Effector CD4-positive, alpha-beta T cell (primary cell): ENCODE measurements at regions not wholly inside any gene's neighbourhood (a gene's known extent, or its start where the extent isn't known, plus 50 kb on each side); places are given as distances from the start of the nearest gene placed in this dataset.
"Not testable (repeated sequence)": the region's sequence is repeated elsewhere in the genome, so short reads cannot be mapped to it uniquely, and the experiment has no call there.

Experiments
- DNase-seq: peaks from one replicate; pipeline ENCODE4 v3.0.0-alpha.2; 2020

DNA sequence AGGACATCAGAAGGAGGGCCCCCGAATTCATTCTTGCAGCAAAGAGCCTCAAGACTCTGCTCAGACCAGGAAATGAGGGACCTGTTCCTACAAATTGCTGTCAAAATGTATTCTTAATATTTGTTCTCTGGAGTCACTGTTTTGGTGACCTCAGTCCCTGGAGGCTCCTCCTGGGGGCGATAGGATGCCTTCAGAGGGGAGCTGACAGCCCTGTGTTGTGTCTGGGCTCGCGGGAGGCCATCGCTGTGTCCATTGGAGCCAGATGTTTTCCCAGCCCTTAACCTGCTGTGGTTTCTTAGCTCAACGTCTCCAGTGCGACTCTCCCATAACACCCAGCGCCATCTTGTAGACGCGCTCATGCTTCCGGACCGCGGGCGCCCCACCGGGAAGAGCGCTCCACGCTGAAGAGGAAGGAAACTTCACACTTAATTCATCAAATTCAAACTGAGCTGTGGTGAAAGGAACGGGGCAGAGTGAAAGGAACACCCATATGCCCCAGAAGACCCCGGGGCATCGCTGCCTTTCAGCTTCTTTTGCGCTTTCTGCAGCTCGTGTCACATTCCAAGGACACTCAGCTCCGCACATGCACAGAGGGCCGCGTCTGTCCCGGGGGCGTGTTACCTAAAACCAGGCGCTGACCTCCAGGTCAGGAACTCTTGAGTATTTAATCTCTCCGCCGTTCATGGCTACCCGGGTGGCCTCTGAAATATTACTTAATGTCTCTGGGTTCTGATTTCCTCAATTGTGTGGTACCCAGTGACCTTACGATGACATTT is 112.3 kb upstream of the GDNF start:
- DNase-seq: no peak

DNA sequence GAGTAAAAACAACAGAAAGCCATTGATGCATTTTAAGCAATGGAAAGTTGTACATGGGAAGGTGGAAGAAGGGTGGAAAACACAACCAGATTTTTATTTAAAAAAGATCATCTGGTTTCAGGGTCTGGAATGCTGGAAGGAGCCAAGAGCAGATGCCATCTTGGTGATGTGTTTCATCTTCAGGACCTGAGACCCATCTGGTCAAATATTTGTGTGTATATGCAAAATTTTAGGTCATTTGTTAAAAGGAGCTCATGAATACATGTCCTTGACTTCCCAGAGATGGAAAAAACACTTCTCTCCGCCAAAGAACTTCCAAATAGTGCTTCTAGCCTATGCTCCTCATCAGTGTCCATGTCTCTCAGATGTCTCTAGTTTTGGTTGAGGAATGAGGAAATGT is 110.6 kb upstream of the GDNF start:
- DNase-seq: no peak

DNA sequence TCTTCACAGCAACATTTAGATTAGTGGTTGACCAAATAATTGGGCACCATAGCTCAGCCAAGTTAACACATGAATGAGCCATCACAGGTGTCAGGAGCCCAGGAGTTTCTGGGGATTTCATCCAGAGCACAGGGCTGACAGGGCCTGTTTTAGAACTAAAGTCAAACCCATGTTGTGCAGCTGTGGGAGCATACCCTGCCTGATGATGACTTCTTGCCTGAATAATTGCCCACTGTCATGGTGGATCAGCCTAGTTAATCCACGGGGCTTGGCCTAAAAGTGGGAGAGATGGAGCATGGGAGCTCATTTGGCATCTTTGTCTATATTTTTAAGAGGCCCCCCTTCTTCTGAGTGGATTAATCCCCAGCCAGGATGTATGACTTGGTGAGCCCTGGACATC is 105.6 kb upstream of the GDNF start:
- DNase-seq: no peak

DNA sequence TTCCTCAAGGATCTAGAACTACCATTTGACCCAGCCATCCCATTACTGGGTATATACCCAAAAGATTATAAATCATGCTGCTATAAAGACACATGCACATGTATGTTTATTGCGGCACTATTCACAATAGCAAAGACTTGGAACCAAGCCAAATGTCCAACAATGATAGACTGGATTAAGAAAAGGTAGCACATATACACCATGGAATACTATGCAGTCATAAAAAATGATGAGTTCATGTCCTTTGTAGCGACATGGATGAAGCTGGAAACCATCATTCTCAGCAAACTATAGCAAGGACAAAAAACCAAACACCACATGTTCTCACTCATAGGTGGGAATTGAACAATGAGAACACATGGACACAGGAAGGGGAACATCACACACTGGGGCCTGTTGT is 103.3 kb upstream of the GDNF start:
- DNase-seq: not testable (repeated sequence)

DNA sequence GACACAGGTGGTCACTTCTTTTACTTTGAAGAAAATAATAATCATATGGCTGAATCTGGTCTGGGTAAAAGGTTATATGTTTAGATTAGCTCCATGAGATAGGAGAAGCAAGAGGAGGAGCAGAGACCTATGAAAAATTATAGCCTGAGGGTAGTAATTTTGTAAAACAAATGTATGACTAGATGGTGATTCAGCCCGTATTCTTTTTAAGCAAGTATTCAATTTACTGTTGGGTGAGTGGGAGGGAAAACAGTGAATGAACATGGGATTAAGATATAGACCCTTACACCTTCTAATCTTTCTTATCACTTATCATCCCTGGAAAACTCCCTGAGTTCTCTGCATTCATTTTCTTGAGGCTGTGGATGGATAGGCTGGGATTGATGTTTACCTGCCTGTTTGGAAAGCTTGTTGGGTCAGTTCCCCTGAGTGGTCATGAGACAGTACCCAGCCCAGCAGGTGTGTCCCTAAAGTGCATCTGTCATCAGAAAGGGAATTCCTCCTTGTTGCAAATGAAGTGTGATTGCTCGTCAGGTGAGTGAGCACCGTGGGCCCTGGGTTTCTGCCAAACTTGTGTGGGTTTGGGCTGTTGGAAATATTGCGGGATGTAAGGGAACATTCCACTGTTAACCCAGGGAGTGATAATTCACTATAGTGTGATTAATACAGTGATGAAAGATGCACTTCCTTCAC is 101.2 kb upstream of the GDNF start:
- DNase-seq: no peak

DNA sequence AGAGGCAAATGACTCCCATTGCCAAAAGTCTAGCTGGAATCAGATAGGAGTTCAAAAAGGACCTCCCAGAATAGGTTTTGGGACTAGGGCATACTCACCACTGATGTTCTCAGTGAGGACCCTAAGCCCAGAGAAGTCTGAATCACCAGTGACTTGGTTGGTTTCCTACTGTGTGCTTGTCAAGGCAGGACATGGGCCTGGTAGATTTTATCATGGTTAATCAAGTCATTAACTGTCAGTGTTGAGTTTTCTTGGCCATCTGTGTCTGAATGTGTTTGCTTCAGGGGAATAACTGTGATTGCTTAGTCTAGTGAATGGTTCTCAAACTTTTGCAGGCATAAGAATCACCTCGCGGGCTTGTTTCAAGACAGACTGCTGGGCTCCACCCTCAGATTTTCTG is 99.0 kb upstream of the GDNF start:
- no peak for DNase-seq

DNA sequence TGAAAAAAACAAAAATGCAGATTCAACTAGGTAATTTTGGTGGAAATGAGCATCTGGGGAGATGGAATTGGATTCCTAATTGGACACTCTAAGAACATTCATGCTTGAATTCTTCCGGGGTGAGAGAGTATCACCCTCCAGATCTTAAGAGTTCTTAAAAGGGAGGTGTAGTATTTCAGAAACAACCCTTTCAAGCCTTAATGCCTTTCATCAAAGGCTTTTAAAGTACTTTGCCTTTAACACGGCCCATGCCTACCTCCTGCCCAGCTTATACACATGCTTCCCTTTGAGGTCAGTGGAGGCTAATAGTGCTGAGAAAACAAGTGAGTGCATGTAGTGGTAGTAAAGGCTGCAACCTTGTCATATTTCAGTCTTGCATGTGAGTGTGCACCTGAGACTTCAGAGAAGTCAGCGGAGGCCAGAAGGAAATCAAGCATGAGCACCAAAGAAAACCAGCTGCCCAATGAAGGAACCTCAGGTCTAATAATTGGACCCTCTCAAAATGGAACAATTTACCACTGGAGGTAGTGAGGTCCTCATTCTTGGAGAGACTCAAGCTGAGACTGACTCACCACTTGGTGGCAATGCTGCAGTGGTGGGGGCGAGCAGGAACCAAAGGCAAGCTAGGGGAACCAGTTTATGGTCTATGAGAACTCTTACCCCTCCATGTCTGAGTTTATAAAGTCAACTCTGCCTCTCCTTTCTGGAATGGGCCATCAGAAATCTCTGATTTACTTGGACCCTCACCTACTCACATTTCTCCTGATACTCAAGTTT is 98.4 kb upstream of the GDNF start:
- no peak for DNase-seq

DNA sequence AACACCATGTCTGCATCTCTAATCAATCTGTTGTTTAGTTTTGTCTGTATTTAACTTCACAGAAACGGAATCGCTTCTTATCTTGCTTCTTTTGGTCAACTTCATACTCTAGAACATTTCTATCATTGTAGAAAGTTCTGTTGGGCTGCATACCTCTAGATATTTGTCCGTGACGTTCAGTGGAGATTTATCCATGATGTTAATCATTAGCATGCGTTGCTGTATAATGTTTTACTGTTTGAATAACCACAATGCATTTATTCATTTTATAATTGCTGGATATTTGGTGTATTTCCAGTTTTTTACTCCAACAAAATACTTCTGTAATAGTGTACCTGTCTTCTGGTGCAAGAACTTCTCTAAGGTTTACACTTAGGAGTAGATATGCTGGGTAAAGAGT is 96.2 kb upstream of the GDNF start:
- no peak for DNase-seq

DNA sequence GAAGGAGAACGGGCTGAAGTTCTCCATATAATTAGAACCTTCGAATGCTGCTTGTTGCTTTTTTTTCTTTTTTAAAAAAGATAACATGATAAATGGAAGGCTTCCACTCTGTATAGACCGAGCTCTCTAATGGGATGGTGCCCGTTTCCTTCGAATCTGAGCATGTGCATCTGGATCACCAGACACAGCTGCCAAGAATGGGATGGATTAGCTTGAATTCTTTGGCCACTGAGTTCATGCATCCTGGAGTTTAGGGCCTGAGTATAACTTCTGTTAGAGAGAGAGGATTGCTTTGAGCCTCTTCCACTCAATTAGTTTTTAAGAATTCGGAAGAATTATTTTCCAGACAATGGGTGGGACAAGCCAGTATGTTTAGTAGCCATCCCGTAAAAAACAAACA is 93.7 kb upstream of the GDNF start:
- DNase-seq: no peak

DNA sequence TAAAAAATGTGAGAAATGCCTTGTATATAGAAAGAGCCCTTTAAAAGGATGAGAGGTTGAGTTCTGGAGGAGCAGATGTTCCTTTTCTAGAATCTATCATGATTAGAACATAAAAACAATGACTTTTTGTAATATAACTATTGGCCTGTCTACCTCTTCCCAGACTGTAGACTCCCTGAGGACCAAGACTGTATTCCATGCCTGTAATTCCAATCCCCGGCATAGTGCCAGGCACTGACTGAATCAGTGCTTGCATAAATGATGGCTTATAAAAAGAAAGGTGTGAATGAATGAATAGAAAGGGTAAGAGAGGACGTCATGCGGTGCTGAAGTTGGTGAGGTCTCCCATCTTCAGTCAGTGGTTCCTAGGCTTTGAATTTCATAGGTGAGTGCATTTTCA is 92.6 kb upstream of the GDNF start:
- no peak for DNase-seq

DNA sequence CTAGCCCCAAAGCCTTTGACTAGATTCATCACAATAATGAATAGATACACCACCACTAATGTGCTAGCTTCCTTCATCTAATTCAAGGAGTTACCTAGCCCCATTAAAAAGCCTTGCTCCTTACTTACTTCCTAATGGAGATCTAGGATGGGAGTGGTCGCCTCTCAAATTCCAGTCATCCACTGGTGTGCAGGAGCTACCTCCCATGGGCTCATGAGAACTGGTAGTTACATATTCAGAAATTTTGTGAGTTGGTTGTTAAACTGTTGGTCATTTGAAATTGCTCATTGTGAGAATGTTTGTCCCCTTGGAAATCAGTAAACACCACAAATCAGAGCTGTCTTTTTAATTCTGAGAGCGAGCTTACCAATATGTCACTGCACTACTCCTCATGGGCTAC is 91.7 kb upstream of the GDNF start:
- DNase-seq: no peak

DNA sequence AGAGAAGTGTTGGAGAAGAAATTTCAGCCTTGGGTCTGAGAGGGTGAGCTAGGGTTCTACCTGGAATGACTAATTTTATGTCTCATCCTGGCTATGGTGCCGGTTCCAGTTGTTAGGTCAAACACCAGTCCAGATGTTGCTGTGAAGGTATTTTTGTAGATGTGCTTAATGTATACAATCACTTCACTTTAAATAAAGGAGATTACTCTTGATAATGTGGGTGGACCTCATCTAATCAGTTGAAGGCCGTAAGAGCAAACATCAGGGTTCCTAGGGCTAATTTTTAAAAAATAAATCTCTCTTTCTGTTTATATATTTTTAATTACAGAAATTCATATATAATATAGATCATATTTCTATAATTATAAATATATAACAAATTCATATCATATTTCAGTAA is 90.5 kb upstream of the GDNF start:
- no peak for DNase-seq

DNA sequence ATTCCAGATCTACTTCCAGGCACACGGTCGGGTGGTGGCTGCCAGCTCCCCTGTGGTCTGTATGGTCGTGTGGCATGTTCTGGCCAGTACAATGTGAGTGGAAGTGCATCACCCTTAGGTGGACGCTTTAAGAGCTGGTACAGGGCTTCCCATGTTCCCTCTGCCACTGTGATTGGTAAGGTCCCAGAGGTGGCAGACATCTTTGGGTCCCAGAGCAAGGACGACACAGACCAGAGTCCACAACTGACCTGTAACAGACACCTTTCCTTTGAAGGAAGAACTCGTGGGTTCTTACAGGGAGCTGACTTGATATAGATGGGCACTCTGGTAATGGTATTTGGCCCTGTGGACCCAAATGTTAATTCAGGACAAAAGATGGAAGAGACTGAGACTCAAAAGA is 90.0 kb upstream of the GDNF start:
- no peak for DNase-seq

DNA sequence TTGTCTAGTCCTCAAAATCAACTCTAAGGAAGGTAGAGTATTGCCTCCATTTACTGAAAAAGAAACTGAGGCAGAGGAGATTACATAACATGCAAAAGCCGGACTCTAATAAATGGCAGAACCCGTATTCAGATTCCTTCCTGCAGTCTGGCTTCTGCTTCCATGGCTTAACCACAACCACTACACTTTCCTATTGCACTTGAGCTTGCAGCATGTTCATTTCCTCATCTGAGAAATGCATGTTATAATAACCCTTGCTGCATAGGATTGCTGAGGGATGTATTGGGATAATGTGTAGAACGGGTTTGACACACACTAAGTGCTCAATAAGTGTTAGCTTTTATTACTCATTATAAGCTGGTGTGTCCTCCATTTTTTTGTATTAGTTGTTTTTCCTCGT is 87.9 kb upstream of the GDNF start:
- not testable (repeated sequence) for DNase-seq

DNA sequence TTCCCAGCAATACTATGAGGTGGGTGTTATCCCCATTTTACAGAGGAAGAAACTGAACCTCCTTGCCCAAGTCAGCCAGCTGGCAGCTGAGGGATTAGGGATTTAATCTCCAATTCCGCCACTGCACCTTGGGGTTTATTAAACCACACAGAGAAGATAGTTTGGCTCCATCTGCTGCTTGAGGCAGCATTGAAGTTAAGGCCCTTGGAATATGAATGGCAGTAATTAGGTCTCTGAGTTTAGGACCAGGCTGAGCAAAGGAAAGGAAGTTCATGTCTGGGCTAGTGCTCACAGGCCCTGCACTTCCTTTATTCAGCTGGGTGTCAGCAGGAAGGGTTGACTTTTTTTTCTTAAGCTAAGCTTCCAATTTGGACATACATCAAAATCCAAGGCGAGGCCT is 86.9 kb upstream of the GDNF start:
- no peak for DNase-seq

DNA sequence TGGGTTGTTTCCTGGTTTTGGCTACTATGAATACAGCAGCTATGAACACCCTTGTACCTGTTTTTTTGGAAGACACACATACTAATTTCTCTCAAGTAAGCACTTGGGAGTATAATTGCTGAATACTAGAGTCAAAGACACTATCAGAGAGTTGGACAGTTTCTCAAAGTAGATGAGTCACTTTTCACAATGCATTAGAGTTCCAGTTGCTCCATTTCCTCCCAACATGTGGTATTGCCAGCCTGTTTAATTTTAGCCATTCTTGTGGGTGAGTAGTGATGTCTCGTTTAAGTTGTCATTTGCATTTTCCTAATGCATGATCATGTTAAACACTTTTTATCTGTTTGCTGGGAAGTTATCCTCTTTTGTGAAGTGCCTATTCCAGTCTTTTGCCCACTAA is 81.6 kb upstream of the GDNF start:
- no peak for DNase-seq

DNA sequence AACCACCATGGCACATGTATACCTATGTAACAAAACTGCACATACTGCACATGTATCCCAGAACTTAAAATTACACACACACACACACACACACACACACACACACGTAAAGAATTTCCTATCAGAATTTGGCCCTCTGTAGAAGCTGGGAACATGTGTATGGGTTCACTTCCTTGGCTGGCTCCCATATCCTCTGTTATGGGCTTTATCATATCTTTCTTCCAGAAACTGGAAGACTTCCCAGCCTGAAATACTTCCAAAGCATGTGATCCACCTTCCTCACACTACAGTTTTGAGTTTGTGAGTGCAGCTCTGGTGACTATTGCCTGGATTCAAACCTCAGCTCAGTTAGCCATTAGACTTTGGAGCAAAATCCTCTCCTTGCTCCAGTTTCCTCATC is 78.6 kb upstream of the GDNF start:
- no peak for DNase-seq

DNA sequence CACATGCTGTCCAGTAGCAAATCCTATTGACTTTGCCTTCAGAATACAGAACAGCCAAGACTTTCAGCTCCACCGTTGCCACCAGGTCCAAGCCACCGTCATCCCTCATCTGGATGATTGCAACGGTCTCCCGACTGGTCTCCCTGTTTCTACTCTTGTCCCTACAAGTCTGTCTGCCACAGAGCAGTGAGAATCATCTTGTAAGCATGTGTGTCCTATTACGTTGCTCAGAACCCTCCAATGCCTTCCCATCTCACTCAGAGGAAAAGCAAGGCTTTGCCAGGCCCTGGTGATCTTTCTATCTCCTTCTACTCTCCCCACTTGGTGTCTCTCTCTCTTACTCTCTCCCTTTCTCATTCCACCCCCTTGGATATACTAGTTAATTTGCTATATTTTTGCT is 76.7 kb upstream of the GDNF start:
- no peak for DNase-seq

DNA sequence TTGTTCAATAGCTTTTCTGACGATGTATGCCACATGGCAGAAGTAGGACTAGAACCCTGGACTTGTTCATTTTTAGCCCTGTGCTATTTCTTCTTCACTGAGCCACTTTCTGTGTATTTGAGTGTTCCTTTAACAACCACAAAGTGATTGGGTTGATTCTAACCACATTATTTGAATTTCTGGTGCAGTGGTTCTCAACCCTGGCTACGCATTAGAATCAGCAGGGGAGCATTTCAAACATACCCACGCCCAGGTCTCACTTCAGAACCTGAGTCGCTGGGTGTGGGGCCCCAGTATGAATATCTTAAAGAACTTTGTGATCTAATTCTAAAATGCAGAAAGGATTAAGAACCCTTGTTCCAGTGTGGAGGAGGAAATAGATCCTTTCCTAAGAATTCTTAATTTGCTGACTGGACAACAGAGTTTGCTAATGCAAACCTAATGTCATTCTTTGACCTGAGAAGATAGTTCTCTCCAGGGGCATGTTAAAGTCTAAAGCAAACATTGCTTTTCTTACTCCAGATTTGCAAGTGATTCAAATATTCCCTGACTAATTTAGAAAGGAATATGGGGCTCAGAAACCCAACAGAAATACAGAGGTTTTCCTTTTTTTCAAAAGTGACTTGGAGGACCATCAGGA is 75.4 kb upstream of the GDNF start:
- no peak for DNase-seq

DNA sequence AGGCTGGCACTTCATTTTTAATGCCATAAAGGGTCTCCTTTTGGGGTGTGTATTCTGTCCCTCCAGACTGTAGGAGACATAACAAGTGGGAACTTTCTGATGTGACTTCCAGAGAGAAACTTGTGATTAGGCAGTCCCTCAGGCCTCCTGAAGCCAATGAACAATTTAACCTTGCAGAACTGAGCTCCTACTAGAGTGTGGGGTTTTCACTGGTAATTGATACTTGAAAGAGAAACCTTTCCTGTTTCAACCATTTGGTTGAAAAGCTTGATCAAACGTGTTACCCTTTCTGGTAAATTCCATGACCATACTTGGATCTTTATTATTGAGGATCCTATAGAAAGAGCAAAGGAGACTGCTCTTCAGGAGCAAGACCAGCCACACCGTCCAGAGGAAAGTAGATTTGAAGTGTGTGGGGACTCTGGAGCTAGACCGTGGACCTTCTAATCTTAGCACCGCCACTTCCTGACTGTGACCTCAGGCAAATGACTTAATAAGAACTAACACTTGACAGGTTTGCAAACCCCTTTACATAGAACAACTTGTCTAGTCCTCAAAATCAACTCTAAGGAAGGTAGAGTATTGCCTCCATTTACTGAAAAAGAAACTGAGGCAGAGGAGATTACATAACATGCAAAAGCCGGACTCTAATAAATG is 69.9 kb upstream of the GDNF start:
- DNase-seq: not testable (repeated sequence)

DNA sequence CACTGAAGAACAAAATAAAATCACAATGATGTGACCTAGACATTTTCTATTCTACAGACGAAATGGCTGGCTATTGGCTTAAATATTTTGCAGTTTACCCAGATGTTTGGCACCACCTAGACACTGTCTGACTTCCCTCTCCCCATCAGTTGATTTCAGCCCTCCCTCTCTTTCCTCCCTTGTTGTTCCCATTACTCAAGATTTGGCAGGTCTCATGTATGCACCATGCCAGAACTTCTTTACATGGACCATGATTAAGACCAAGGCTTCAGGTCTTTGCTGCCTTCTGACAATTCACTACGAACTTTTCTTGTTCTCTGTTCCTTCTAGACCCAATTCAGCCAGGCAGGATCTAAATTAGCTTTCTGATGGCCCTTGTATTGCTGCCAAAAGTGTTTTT is 66.6 kb upstream of the GDNF start:
- DNase-seq: no peak

DNA sequence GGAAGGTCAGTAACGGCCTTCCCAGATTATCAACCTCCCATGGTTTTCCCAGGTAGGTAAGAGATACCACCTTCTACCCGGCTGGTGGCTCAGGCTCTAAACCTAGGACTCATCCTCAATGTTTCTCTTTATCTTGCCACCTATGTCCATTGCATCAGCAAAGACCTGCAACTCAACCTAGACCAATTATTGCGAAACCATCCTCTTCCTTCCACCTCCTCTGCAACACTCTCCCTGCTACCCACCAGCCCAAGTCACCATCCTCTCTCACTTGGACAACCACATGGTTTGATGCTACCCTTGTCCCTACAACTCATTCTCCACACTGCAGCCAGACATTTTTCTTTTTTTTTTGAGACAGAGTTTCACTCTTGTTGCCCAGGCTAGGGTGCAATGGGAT is 65.4 kb upstream of the GDNF start:
- no peak for DNase-seq

DNA sequence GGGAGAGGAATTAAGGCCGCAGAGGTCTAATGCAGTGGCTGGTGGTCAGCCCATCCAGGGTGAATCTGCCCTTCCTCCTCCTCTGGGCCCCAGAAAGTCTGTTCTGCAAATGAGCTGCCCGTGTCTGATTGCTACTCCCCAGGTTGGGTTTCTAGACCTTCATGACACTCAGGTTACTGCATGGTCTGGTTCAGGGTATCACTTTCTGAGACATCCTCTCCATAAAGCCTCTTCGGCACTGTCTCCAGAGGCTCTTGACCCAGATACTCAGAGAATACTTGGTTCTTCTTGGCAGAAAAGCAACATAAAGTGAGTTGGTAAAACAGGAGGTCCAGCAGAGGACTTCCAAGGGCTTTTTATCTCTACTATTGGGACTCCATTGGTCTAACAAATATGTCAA is 62.5 kb upstream of the GDNF start:
- no peak for DNase-seq
